NCI-H2196 treated with DMSO at 0.1 percent for 48 hours (cell line): ENCODE measurements at regions not wholly inside any gene's neighbourhood (a gene's known extent, or its start where the extent isn't known, plus 50 kb on each side); places are given as distances from the start of the nearest gene placed in this dataset.
"Not testable (repeated sequence)": the region's sequence is repeated elsewhere in the genome, so short reads cannot be mapped to it uniquely, and the experiment has no call there.

Experiments
- DNase-seq: peaks from one replicate; lab custom pipeline; 2025; ENCODE audit not compliant: unreplicated experiment; lab: John Stamatoyannopoulos, UW

GRCh38 chr12:19972325-19973288, 395.7 kb upstream of the PDE3A start:
- DNase-seq = no peak

GRCh38 chr12:19978193-19978592, 390.1 kb upstream of the PDE3A start:
- no peak for DNase-seq

GRCh38 chr12:19979584-19979983, 388.8 kb upstream of the PDE3A start:
- DNase-seq = no peak

GRCh38 chr12:19981944-19982343, 386.4 kb upstream of the PDE3A start:
- no peak for DNase-seq

GRCh38 chr12:19988001-19988400, 380.3 kb upstream of the PDE3A start:
- DNase-seq = no peak

- DNase-seq = no peak
These were observed 379.9 kb upstream of the PDE3A start for GRCh38 chr12:19988459-19988873.

GRCh38 chr12:19988948-19989347, 379.4 kb upstream of the PDE3A start:
- no peak for DNase-seq

- DNase-seq = no peak
These were observed 377.2 kb upstream of the PDE3A start for GRCh38 chr12:19991146-19991545.

GRCh38 chr12:19992311-19992710, 376.0 kb upstream of the PDE3A start:
- no peak for DNase-seq

- no peak for DNase-seq
These were observed 373.4 kb upstream of the PDE3A start for GRCh38 chr12:19994968-19995367.

GRCh38 chr12:19997656-19998400, 370.5 kb upstream of the PDE3A start:
- DNase-seq = no peak

GRCh38 chr12:19998411-19998810, 369.9 kb upstream of the PDE3A start:
- DNase-seq = no peak

- DNase-seq = no peak
These were observed 369.2 kb upstream of the PDE3A start for GRCh38 chr12:19998961-19999804.

- DNase-seq = no peak
These were observed 368.6 kb upstream of the PDE3A start for GRCh38 chr12:19999805-20000138.

GRCh38 chr12:20000229-20000849, 368.0 kb upstream of the PDE3A start:
- DNase-seq = no peak

- DNase-seq = no peak
These were observed 365.1 kb upstream of the PDE3A start for GRCh38 chr12:20003252-20003651.

GRCh38 chr12:20004952-20005351, 363.4 kb upstream of the PDE3A start:
- no peak for DNase-seq

GRCh38 chr12:20006871-20007730, 361.2 kb upstream of the PDE3A start:
- no peak for DNase-seq

GRCh38 chr12:20009965-20010364, 358.4 kb upstream of the PDE3A start:
- DNase-seq = not testable (repeated sequence)

- no peak for DNase-seq
These were observed 357.1 kb upstream of the PDE3A start for GRCh38 chr12:20011200-20011599.
